HG02973 (cell line): ENCODE measurements at regions not wholly inside any gene's neighbourhood (a gene's known extent, or its start where the extent isn't known, plus 50 kb on each side); places are given as distances from the start of the nearest gene placed in this dataset.
"Not testable (repeated sequence)": the region's sequence is repeated elsewhere in the genome, so short reads cannot be mapped to it uniquely, and the experiment has no call there.

ENCODE experiments used
- ATAC-seq: cut with Tn5 transposase; IDR thresholded peaks from one replicate; pipeline ENCODE4 v1.9.1; 2021; ENCODE audit warnings: moderate library complexity; ENCODE audit not compliant: unreplicated experiment

DNA sequence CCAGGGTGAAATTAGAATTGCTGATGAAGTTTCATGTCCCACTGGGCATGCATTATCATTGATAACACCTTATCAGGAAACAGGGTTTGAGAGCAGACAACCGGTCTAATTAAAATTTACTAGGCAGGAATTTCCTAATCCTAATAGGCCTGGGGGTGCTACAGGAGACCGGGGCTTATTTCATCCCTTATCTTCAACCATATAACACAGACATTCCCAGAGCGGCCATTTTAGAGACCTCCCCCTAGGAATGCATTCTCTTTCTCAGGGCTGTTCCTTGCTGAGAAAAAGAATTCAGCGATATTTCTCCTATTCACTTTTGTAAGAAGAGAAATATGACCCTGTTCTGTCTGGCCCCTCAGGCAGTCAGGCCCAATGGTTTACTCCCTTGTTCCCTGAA is 82.8 kb upstream of the PCAT7 start:
- not testable (repeated sequence) for ATAC-seq

DNA sequence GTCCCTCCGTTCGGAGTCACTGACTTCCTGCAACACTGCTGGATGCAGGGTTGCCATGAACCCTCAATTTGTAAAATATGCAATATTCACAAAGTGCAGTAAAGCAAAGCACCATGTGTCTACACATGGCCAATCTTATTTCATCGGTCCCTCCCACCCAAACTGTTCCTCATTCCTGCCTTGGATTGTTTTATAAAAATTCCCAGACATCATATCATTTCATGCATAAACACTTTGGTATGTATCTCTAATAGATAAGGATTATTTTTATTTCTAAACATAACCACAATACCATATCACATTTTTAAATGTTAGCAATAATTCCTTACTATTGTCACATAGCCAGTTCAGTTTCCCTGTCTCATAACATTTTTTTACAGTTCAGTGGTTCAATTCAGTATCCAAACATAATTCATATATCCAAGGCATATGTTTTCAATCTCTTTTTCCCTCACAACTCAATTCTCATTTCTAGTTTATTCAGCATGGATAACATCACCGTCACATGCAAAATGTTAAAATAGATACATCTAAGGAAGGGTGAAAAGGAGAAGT is 82.0 kb upstream of the PCAT7 start:
- no peak for ATAC-seq

DNA sequence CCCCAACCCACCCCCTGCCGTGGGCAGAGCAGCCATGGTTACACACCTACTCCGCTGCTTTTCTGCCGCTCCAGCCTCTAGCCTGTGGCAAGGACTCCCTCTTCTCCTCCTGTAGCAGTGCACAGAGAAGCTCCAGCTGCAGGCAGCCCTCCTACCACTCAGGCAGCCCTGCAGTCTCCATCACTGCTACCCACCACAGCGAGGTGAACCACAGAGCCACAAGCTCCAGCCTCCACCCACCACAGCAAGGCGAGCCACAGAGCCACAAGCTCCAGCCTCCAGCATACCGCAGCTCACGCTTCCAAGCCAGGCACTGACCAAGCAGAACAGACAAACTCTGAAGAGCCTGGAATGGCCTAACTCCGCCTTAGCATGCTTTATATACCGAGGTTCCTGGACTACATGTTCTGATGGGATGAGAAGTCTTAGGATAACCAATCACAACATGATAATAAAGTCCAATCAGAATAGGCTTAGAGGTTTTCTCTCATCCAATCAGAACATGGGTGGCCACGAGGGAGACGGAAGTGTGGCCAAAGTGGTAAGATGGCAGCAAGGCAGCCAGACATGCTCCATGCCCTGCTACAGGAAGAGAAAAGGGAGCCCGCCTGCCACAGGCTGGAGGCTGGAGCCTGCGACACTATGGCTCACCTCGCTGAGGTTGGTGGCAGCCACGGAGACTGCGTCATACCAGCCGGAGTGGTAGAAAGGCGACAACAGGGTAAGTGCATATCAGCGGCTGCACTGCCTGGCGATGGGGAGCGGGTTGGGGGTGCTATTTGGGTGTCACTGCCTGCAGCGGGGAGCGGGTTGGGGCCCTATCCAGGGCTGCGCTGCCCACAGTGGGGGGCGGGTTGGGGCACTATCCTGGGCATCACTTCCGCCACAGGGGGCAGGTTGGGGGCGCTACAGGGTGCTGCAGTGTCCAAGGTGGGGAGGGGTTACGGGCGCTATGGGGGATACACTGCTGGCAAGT is 75.8 kb upstream of the PCAT7 start:
- ATAC-seq = no peak

DNA sequence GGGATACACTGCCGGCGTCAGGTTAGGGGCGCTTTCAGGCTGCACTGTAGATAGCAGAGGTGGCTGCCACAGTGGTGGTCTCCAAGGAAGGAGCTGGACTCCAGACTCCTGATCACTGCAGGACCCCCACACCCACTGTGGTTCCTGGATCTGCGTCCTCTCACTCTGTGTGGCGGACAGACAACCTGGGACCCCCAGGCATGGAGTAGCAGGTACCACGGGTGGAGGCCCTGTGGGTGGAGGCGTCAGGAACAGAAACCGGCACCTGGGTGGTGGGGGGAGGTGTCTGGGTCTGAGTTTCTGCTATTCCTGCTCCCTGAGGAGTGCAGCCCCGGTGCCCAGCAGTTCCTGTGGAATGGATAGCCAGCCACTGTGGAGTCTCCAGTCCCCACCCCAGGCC is 75.1 kb upstream of the PCAT7 start:
- no peak for ATAC-seq

DNA sequence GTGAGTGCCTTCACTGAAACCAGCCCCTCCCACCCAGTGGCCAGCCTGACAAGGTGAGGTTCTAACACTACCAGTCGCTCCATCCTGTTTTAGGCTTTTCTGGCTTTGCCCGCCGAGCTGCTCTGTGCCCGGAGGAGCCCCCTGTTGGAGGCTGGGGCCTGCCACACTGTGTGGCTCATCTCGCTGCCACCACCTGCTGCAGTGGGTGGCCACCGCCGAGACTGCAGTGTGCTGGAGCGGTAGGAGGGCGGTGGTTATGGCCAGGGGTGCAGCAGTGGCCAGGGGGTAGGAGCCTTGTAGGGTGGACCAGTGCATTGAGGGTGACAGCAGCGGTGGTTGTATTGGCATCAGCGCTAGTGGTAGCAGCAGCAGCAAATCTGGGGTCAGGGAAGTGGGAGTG is 74.7 kb upstream of the PCAT7 start:
- no peak for ATAC-seq

DNA sequence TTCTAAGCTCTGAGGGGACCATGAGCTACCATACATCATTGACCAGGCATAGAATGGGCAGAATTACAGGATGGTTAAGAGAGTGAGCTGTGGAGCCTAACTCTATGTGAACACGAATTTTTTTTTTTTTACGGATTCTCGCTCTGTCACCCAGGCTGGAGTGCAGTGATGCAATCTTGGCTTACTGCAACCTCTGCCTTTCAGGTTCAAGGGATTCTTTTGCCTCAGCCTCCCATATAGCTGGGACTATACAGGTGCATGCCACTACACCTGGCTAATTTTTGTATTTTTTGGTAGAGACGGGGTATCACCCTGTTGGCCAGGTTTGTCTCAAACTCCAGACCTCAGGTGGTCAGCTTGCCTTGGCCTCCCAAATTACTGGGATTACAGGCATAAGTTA is 72.8 kb upstream of the PCAT7 start:
- no peak for ATAC-seq

DNA sequence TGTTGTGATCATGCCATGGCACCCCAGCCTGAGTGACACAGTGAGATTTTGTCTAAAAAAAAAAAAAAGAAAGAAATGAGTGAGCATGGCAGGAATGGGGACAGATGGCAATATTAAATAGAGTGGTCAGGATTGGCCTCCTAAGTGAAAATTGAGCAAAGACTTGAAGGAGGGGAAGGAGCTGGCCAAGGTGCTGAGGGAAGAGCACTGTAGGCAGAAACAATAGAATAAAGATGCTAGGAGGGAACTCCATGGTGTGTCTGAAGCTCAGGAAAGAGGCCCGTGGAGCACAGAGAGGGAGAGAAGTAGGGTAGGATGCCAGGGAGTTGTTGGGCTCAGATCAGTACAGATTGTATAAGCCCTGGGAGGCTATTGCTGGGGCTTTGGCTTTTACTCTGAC is 64.4 kb upstream of the PCAT7 start:
- no peak for ATAC-seq

DNA sequence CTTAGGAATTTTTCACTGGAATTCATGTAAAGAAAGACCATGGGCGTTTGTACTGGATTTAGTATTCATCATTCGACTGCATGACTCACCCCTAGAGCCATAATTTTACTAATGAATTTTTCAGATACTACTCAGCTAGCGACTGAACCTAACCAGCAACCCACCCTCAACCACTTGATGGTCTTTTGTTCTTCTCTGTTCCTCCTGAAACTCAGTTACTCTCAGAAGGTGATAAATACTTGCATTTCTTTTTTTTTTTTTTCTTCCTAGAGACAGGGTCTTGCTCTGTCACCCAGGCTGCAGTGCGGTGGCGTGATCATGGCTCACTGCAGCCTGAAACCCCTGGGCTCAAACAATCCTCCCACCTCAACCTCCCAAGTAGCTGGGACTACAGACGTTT is 62.8 kb upstream of the PCAT7 start:
- ATAC-seq = not testable (repeated sequence)

DNA sequence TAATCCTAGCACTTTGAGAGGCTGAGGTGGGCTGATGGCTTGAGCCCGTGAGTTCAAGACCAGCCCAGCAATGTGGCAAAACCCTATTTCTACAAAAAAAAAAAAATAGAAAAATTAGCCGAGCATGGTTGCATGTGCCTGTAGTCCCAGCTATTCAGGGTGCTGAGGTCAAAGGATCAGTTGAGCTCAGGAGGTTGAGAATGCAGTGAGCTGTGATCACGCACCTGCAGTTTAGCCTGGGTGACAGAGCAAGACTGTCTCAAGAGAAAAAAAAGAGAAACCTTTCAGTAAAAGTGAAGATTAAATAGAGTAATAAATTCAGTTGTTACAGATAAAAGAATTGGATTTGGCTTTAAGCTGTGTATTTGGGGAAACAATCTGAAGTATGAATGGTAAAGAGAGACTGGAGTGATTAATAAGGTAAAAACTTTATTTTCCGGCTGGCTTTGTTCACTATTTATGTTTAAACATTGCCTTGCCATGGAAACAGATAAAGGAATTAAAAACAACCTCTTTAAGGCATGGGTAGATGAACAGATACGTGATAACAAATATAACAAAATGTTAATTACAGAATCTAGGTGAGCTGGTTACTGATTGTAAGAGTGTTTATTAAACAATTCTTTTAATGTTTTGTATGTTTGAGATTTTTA is 56.0 kb upstream of the PCAT7 start:
- no peak for ATAC-seq

DNA sequence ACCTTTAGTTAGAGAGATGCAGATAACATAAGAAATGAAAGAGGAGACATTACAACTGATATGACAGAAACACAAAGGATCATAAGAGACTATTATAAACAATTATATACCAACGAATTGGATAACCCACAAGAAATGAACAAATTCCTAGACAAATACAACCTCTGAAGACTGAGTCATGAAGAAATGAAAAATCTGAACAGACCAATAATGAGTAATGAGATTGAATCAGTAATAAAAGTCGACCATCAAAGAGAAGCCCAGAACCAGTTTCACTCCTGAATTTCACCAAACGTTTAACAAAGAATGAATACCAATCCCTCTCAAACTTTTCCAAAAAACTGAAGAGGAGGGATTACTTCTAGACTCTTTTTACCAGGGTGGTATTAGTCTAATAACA is 50.5 kb upstream of the PCAT7 start:
- no peak for ATAC-seq
